ENCODE measurements at regions not wholly inside any gene's neighbourhood (a gene's known extent, or its start where the extent isn't known, plus 50 kb on each side); places are given as distances from the start of the nearest gene placed in this dataset.

DNA sequence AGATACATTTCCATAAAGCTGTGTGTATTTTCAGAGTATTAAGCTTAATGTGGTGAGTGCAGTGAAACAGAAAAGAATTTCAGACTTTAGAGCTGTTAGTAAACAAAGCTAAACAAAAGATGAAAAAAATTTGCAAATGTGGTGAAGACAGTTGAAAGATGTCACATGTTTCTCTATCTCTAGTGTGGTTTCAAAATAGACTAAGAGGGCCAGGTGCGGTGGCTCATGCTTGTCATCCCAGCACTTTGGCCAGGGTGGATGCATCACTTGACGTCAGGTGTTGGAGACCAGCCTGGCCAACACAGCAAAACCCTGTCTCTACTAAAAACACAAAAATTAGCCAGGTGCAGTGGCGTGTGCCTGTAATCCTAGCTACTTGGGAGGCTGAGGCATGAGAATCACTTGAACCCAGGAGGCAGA, 466.0 kb upstream of the NR2F2 start:
- Histone ChIP-seq H3K27me3 (ENCODE audit: insufficient read depth, insufficient read length) (no peaks in the 10 kb centered on the region), H3K36me3 (ENCODE audit: insufficient read depth, insufficient read length, low read length) (no peaks in the 10 kb centered on the region), H3K4me1 (ENCODE audit: insufficient read depth, insufficient read length) (no peaks in the 10 kb centered on the region), H3K4me3 (ENCODE audit: insufficient read length, low read depth) (no peak overlapping the region), H3K9me3 (ENCODE audit: insufficient read depth, low read length) (no peaks in the 10 kb centered on the region), H3K9ac (ENCODE audit: insufficient read length, low read depth) (no peak overlapping the region)
- no peak for DNase-seq (ENCODE audit: low read depth, low spot score)
- no peak for TF ChIP-seq ZNF274 (IDR thresholded peaks at IDR 0.05; ENCODE audit: low read depth, low read length)
- TF ChIP-seq SUZ12 (IDR thresholded peaks at IDR 0.05; ENCODE audit: extremely low read depth, insufficient read depth, insufficient read length): no peak
- no peak for TF ChIP-seq YY1 (IDR thresholded peaks at IDR 0.05; ENCODE audit: insufficient read depth, insufficient read length)

DNA sequence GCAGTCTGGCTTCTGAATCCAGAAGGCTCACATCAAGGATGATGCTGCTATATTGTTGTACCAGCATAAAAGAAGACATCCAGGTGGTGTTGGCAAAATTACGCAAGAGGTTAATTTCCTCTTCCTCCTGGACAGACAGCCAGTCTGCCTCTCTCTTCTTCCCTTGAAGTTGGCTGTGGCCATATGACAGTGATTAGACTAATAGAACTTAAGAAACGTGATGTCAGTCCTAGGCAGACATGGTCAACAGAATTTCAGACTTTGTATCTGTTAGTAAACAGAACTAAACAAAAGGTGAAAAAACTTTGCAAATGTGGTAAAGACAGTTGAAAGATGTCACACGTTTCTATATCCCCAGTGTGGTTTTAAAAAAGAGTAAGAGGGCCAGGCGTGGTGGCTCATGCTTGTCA, 465.2 kb upstream of the NR2F2 start:
- Histone ChIP-seq H3K4me1 (ENCODE audit: insufficient read depth, insufficient read length) (no peaks in the 10 kb centered on the region), H3K9me3 (ENCODE audit: insufficient read depth, low read length) (no peaks in the 10 kb centered on the region), H3K4me3 (ENCODE audit: insufficient read length, low read depth) (no peak overlapping the region), H3K9ac (ENCODE audit: insufficient read length, low read depth) (no peak overlapping the region), H3K27me3 (ENCODE audit: insufficient read depth, insufficient read length) (no peaks in the 10 kb centered on the region), H3K36me3 (ENCODE audit: insufficient read depth, insufficient read length, low read length) (no peaks in the 10 kb centered on the region)
- TF ChIP-seq ZNF274 (IDR thresholded peaks at IDR 0.05; ENCODE audit: low read depth, low read length) (no peak), SUZ12 (IDR thresholded peaks at IDR 0.05; ENCODE audit: extremely low read depth, insufficient read depth, insufficient read length) (no peak), YY1 (IDR thresholded peaks at IDR 0.05; ENCODE audit: insufficient read depth, insufficient read length) (no peak)
- DNase-seq (ENCODE audit: low read depth, low spot score): no peak

DNA sequence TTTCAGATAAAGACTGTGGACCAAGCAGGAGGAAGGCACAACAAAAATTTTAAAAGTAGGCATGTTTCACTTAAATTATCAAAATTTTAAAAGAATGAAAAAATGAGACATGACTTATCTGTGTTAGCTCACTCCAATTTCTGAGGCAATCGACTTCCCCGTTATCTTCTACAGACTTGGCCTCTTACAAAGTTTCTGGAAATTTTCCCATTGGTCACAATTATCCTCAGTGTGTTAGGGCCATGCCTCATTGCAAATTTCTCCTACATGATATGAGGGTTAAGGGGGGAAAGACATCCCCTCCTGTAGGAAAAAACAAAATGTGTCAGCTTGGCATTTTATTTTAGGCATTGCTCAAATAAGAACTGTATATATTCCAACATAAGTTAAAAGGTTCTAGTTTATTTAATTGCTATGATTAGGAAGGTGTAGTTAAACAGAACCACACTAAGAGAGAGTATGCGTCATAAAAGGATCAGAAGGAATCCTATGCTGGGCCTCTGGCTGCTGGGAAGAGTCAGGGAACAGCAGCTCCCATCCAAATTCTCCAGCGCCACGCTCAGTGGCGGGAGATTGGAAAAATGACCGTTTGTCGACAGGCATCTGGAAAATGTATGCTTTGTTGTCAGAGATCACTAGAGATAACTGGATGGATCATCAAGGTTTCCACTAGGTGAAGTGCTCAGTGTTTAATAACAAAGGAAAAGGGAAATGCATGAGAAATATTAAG, 463.6 kb upstream of the NR2F2 start:
- TF ChIP-seq ZNF274 (IDR thresholded peaks at IDR 0.05; ENCODE audit: low read depth, low read length): no peak
- no peak for TF ChIP-seq YY1 (IDR thresholded peaks at IDR 0.05; ENCODE audit: insufficient read depth, insufficient read length)
- TF ChIP-seq SUZ12 (IDR thresholded peaks at IDR 0.05; ENCODE audit: extremely low read depth, insufficient read depth, insufficient read length): no peak
- Histone ChIP-seq H3K9ac (ENCODE audit: insufficient read length, low read depth) (no peak overlapping the region), H3K9me3 (ENCODE audit: insufficient read depth, low read length) (no peaks in the 10 kb centered on the region), H3K4me3 (ENCODE audit: insufficient read length, low read depth) (no peak overlapping the region), H3K36me3 (ENCODE audit: insufficient read depth, insufficient read length, low read length) (no peaks in the 10 kb centered on the region), H3K4me1 (ENCODE audit: insufficient read depth, insufficient read length) (no peaks in the 10 kb centered on the region), H3K27me3 (ENCODE audit: insufficient read depth, insufficient read length) (no peaks in the 10 kb centered on the region)
- no peak for DNase-seq (ENCODE audit: low read depth, low spot score)

DNA sequence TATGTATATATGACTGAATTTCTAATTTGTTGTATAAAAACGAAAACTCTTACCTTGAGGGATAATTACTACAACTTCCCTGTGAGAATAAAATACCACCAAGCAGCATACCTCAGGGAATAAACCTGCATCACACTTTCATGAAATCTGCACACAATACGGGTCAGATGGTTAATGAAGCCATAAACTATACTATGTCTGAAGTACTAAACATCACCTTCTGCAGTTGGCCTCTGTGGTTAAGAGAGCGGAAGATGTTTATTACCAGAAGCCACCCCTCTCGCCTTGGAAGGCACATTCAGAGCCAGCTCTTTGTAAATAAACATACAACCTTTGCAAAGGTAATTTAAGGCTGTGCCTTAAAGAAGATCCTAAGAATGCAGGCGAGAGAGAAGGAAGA, 462.1 kb upstream of the NR2F2 start:
- H3K9me3 ChIP-seq (ENCODE audit: insufficient read depth, low read length): no peaks in the 10 kb centered on the region
- no peak for TF ChIP-seq ZNF274 (IDR thresholded peaks at IDR 0.05; ENCODE audit: low read depth, low read length)
- no peak for TF ChIP-seq SUZ12 (IDR thresholded peaks at IDR 0.05; ENCODE audit: extremely low read depth, insufficient read depth, insufficient read length)
- H3K9ac ChIP-seq (ENCODE audit: insufficient read length, low read depth): no peak overlapping the region
- H3K27me3 ChIP-seq (ENCODE audit: insufficient read depth, insufficient read length): no peaks in the 10 kb centered on the region
- no peak for DNase-seq (ENCODE audit: low read depth, low spot score)
- H3K4me1 ChIP-seq (ENCODE audit: insufficient read depth, insufficient read length): no peaks in the 10 kb centered on the region
- no peak overlapping the region for H3K4me3 ChIP-seq (ENCODE audit: insufficient read length, low read depth)
- no peaks in the 10 kb centered on the region for H3K36me3 ChIP-seq (ENCODE audit: insufficient read depth, insufficient read length, low read length)

DNA sequence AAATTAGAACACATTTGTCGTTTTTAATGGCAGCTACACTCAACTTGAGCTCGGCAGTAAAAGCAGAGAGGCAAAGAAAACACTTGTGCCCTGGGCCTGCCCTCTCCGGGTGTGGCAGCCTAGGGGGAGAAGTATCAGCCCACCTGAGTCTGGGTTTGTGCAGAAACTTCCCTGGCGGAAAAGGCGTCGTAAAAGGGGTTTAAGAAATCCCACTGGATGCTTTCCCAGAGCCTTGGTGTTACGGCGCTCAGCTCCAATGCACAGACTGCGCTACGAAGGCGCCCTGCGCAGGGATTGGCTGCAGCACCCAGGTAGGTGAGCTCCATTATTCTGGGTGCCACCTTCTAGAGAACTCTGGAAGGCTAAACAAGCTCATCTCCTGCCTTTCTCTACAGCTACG, 461.5 kb upstream of the NR2F2 start:
- Histone ChIP-seq H3K9ac (ENCODE audit: insufficient read length, low read depth) (no peak overlapping the region), H3K4me3 (ENCODE audit: insufficient read length, low read depth) (no peak overlapping the region), H3K36me3 (ENCODE audit: insufficient read depth, insufficient read length, low read length) (no peaks in the 10 kb centered on the region), H3K9me3 (ENCODE audit: insufficient read depth, low read length) (no peaks in the 10 kb centered on the region), H3K4me1 (ENCODE audit: insufficient read depth, insufficient read length) (no peaks in the 10 kb centered on the region), H3K27me3 (ENCODE audit: insufficient read depth, insufficient read length) (no peaks in the 10 kb centered on the region)
- DNase-seq (ENCODE audit: low read depth, low spot score): no peak
- TF ChIP-seq YY1 (IDR thresholded peaks at IDR 0.05; ENCODE audit: insufficient read depth, insufficient read length) (no peak), SUZ12 (IDR thresholded peaks at IDR 0.05; ENCODE audit: extremely low read depth, insufficient read depth, insufficient read length) (no peak), ZNF274 (IDR thresholded peaks at IDR 0.05; ENCODE audit: low read depth, low read length) (no peak)

DNA sequence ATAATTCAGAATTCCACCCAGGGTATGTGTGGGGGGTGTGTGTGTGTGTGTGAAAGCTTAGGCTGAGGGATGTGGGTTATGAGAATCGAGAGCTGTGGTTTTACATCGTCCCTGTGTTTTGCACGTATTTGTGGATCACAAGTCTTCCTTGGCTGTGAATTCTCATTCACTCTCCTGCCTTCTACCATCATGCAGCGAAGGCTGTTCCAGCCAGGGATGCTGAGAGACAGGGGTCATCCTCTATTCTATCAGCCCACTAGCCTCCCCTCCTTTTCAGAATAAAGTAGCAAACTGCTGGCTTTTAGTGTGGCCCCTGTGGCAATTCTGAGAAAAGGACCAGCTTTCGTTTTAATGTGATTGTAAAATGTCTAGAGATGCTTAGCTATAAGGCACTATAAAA, 460.6 kb upstream of the NR2F2 start:
- H3K4me3 ChIP-seq (ENCODE audit: insufficient read length, low read depth): no peak overlapping the region

DNA sequence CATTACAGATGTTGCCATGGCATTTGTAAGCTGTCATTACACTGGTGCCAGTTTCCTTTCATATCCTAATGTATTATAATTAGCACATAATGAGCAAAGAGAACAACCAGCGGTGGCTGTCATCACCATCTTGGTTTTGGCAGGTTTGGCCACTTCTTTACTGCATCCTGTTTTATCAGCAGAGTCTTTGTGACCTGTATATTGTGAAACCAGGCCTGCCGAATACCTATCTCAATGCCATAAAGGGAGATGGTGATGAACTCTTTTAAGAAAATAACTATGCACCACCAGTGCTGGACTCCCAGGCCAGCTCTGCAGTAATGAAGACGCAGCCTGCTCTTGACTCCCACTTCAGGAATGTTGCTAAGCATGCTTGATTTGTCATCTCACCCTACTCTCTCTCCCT, 458.1 kb upstream of the NR2F2 start:
- no peaks in the 10 kb centered on the region for H3K4me1 ChIP-seq (ENCODE audit: insufficient read depth, insufficient read length)
- H3K9me3 ChIP-seq (ENCODE audit: insufficient read depth, low read length): no peaks in the 10 kb centered on the region
- no peak for TF ChIP-seq ZNF274 (IDR thresholded peaks at IDR 0.05; ENCODE audit: low read depth, low read length)
- TF ChIP-seq SUZ12 (IDR thresholded peaks at IDR 0.05; ENCODE audit: extremely low read depth, insufficient read depth, insufficient read length): no peak
- TF ChIP-seq YY1 (IDR thresholded peaks at IDR 0.05; ENCODE audit: insufficient read depth, insufficient read length): no peak
- H3K36me3 ChIP-seq (ENCODE audit: insufficient read depth, insufficient read length, low read length): no peaks in the 10 kb centered on the region
- no peak overlapping the region for H3K4me3 ChIP-seq (ENCODE audit: insufficient read length, low read depth)
- H3K27me3 ChIP-seq (ENCODE audit: insufficient read depth, insufficient read length): no peaks in the 10 kb centered on the region
- no peak overlapping the region for H3K9ac ChIP-seq (ENCODE audit: insufficient read length, low read depth)
- DNase-seq (ENCODE audit: low read depth, low spot score): no peak

More for the DNA sequence above, 460.6 kb upstream of the NR2F2 start:
- Histone ChIP-seq H3K36me3 (ENCODE audit: insufficient read depth, insufficient read length, low read length) (no peaks in the 10 kb centered on the region), H3K9me3 (ENCODE audit: insufficient read depth, low read length) (no peaks in the 10 kb centered on the region), H3K4me1 (ENCODE audit: insufficient read depth, insufficient read length) (no peaks in the 10 kb centered on the region), H3K27me3 (ENCODE audit: insufficient read depth, insufficient read length) (no peaks in the 10 kb centered on the region), H3K9ac (ENCODE audit: insufficient read length, low read depth) (no peak overlapping the region)
- TF ChIP-seq YY1 (IDR thresholded peaks at IDR 0.05; ENCODE audit: insufficient read depth, insufficient read length) (no peak), ZNF274 (IDR thresholded peaks at IDR 0.05; ENCODE audit: low read depth, low read length) (no peak)
- DNase-seq (ENCODE audit: low read depth, low spot score): no peak
